ENCODE measurements at regions not wholly inside any gene's neighbourhood (a gene's known extent, or its start where the extent isn't known, plus 50 kb on each side); places are given as distances from the start of the nearest gene placed in this dataset.
A peak's percentile ranks its signal among the peaks of the same experiment; 100 is the strongest.

DNA sequence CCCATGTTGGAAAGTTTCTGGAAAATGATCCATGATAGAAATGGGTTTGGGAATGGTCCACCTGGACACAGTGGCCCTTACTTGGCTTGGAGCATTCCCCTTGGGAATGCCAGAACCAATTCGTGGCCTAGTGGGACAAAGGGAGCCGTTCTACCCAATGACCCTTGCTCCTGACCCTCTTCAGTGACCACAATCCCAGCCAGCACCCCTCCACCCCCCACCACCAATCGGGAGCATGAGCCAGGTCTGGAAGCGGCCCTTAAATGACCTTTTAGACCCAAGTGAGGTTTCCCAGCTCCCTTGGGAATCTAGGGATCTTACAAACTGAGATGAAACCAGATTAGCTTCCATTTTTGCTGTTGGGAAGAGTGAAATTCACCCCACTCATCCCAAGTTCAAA lies 51.3 kb upstream of the CDON start:
- no peaks in the 10 kb centered on the region for H3K27me3 ChIP-seq (ENCODE audit: insufficient read depth, poor library complexity, severe bottlenecking)
- TF ChIP-seq, protein P1, sequence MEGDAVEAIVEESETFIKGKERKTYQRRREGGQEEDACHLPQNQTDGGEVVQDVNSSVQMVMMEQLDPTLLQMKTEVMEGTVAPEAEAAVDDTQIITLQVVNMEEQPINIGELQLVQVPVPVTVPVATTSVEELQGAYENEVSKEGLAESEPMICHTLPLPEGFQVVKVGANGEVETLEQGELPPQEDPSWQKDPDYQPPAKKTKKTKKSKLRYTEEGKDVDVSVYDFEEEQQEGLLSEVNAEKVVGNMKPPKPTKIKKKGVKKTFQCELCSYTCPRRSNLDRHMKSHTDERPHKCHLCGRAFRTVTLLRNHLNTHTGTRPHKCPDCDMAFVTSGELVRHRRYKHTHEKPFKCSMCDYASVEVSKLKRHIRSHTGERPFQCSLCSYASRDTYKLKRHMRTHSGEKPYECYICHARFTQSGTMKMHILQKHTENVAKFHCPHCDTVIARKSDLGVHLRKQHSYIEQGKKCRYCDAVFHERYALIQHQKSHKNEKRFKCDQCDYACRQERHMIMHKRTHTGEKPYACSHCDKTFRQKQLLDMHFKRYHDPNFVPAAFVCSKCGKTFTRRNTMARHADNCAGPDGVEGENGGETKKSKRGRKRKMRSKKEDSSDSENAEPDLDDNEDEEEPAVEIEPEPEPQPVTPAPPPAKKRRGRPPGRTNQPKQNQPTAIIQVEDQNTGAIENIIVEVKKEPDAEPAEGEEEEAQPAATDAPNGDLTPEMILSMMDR (IDR thresholded peaks at IDR 0.05; ENCODE audit: poor library complexity, severe bottlenecking) = no peak
- no peaks in the 10 kb centered on the region for H3K36me3 ChIP-seq (ENCODE audit: low read depth)
- no peaks in the 10 kb centered on the region for H3K9me3 ChIP-seq (ENCODE audit: severe bottlenecking)
- no peak for DNase-seq (ENCODE audit: low spot score)
- H3K4me1 ChIP-seq (ENCODE audit: insufficient read depth, poor library complexity, severe bottlenecking) = peaks cover 6% of the 10 kb centered on the region
- no peak overlapping the region for H3K4me3 ChIP-seq (ENCODE audit: severe bottlenecking)
- H3K27ac ChIP-seq (ENCODE audit: poor library complexity, severe bottlenecking) = no peak overlapping the region
- ATAC-seq (ENCODE audit: low read depth) = no peak

DNA sequence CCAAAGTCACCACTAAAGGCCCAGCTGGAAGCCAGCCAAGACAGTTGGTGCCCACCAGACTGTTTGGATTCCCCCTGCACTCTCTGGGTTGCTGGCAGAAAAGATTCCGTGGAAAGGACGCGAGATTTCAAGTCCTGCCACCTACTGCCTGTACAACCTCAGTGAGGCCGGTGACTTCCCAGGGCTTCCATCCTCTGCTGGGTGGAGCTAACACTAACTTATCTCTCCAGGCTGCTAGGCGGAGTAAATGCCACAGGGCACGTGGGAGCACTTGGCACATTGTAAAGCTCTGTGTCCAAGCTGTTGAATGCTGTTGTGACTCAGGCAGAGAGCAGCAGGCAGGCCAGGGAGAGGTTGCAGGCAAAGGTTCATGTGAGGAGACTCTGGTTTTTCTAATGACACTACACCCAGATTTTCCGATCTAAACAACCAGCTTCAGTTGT lies 50.9 kb upstream of the CDON start:
- H3K36me3 ChIP-seq (ENCODE audit: low read depth) = no peaks in the 10 kb centered on the region
- no peak for DNase-seq (ENCODE audit: low spot score)
- H3K27ac ChIP-seq (ENCODE audit: poor library complexity, severe bottlenecking) = no peak overlapping the region
- ATAC-seq (ENCODE audit: low read depth) = peak; percentile 90
- peaks cover 6% of the 10 kb centered on the region for H3K4me1 ChIP-seq (ENCODE audit: insufficient read depth, poor library complexity, severe bottlenecking)
- H3K9me3 ChIP-seq (ENCODE audit: severe bottlenecking) = no peaks in the 10 kb centered on the region
- H3K27me3 ChIP-seq (ENCODE audit: insufficient read depth, poor library complexity, severe bottlenecking) = no peaks in the 10 kb centered on the region
- TF ChIP-seq, protein P1 (IDR thresholded peaks at IDR 0.05; ENCODE audit: poor library complexity, severe bottlenecking) = no peak
- no peak overlapping the region for H3K4me3 ChIP-seq (ENCODE audit: severe bottlenecking)

DNA sequence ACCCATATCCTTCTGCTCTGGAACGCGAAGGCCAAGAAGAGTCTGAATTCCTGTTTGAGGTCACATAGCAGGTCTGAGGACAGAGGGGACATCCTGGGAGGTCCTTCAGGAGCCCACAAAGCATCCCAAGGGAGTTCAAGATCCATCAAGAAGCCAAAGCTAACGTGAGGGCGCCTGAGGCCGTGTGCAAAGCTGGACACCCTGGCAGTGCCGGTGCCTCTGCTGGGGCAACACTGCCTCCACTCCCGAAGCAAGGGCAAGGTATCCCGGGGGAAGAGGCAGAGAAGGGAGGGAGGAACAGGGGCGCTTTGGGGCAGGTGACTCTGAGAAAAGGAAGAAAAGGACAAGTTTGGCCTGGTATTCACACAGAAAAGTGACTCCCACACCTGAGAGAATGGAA lies 50.3 kb upstream of the CDON start:
- Histone ChIP-seq H3K4me1 (ENCODE audit: insufficient read depth, poor library complexity, severe bottlenecking) (peaks cover 6% of the 10 kb centered on the region), H3K27me3 (ENCODE audit: insufficient read depth, poor library complexity, severe bottlenecking) (no peaks in the 10 kb centered on the region), H3K9me3 (ENCODE audit: severe bottlenecking) (no peaks in the 10 kb centered on the region), H3K4me3 (ENCODE audit: severe bottlenecking) (no peak overlapping the region), H3K27ac (ENCODE audit: poor library complexity, severe bottlenecking) (no peak overlapping the region), H3K36me3 (ENCODE audit: low read depth) (no peaks in the 10 kb centered on the region)
- DNase-seq (ENCODE audit: low spot score) (no peak), ATAC-seq (ENCODE audit: low read depth) (no peak)
- TF ChIP-seq, protein P1 (IDR thresholded peaks at IDR 0.05; ENCODE audit: poor library complexity, severe bottlenecking) = no peak

DNA sequence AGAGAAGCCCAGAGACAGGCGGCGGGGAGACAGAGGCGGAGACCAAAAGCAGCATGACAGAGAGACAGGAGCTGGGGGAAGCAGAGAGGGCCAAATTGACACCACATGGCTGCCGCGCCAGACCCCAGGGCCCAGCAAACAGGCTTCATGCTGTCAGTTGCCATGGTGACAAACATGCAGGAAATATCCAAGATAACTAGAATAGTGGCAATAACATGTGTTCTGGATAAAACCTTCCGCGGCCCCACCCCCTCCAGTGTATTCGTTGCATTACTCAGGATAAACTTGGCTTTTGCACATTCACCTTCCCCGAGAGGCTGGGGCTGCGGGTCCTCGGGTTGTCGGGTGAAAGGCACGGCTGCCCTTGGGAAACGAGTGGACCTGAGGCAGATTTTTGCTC lies 49.9 kb upstream of the CDON start:
- no peak overlapping the region for H3K27ac ChIP-seq (ENCODE audit: poor library complexity, severe bottlenecking)
- H3K4me3 ChIP-seq (ENCODE audit: severe bottlenecking) = no peak overlapping the region
- TF ChIP-seq, protein P1 (IDR thresholded peaks at IDR 0.05; ENCODE audit: poor library complexity, severe bottlenecking) = no peak
- no peaks in the 10 kb centered on the region for H3K36me3 ChIP-seq (ENCODE audit: low read depth)
- H3K27me3 ChIP-seq (ENCODE audit: insufficient read depth, poor library complexity, severe bottlenecking) = no peaks in the 10 kb centered on the region
- DNase-seq (ENCODE audit: low spot score) (no peak), ATAC-seq (ENCODE audit: low read depth) (no peak)
- no peaks in the 10 kb centered on the region for H3K9me3 ChIP-seq (ENCODE audit: severe bottlenecking)
- peaks cover 6% of the 10 kb centered on the region for H3K4me1 ChIP-seq (ENCODE audit: insufficient read depth, poor library complexity, severe bottlenecking)
